Vagina (tissue), 2 donors: ENCODE measurements at regions not wholly inside any gene's neighbourhood (a gene's known extent, or its start where the extent isn't known, plus 50 kb on each side); places are given as distances from the start of the nearest gene placed in this dataset.

Experiments
- CTCF ChIP-seq, 3 experiments: fragments of 450-650 bp in 2 of 3; fragments of 200-600 bp in 1 of 3; sonication (generic) in 1 of 3; IDR thresholded peaks; one replicate each; pipeline ENCODE4 v1.5.1; 2017 to 2019; ENCODE audit warnings: antibody characterized with exemption in 3 of 3, mild to moderate bottlenecking in 2 of 3, moderate library complexity in 2 of 3
- POLR2AphosphoS5 ChIP-seq, 2 donors: sonication (generic); formaldehyde crosslinking; IDR thresholded peaks; one replicate each; pipeline ENCODE4 v1.9.0; 2017; ENCODE audit warnings: antibody characterized with exemption in 2 of 2, mild to moderate bottlenecking in 2 of 2, low read depth in 1 of 2; ENCODE audit not compliant: insufficient read depth in 1 of 2

DNA sequence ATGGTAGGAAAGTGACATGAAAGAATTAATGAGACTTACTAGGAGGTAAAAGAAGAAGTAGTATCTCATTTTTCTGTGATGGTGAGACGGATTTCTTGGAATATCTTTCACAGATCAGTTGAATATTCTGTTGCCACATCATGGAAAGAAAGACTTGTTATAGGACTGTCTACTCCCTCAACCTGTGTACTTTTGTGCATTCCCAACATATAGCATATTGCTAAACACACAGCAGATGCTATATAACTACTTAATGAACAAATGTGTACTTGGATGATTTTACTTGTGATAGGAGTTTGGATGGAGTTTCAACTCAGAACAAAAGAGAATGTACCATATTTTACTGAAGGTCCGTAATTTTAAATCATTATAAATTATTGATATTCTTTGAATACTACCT is 128.5 kb downstream of the LURAP1L start:
- TF ChIP-seq POLR2AphosphoS5 (IDR thresholded peaks at IDR 0.05; ENCODE audit: insufficient read depth in 1 of 2, low read depth in 1 of 2) = no peak
- no peak for TF ChIP-seq CTCF (IDR thresholded peaks at IDR 0.05)
